GM21576 (cell line): ENCODE measurements at regions not wholly inside any gene's neighbourhood (a gene's known extent, or its start where the extent isn't known, plus 50 kb on each side); places are given as distances from the start of the nearest gene placed in this dataset.
"Not testable (repeated sequence)": the region's sequence is repeated elsewhere in the genome, so short reads cannot be mapped to it uniquely, and the experiment has no call there.

Experiments
- ATAC-seq: cut with Tn5 transposase; IDR thresholded peaks from one replicate; pipeline ENCODE4 v1.9.1; 2021; ENCODE audit warnings: mild to moderate bottlenecking, moderate library complexity; ENCODE audit not compliant: unreplicated experiment

- ATAC-seq = no peak
Measured at GRCh38 chr21:14757533-14758327, 211.6 kb upstream of the SAMSN1 start.

DNA sequence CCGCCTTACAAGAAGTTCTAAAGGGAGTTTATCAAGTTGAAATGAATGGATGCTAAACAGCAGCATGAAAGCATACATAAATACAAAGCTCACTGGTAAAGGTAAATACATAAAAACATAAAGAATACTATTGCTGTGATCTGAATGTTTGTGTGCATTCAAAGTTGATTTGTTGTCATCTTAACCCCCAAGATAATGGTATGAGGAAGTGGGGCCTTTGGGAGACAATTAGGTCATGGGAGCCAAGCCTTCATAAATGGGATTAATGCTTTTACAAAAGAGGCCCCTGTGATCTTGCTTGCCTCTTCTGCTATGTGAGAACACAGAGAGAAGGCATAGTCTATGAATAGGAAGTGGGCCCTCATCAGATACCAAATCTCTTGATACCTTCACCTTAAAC lies 209.0 kb upstream of the SAMSN1 start:
- no peak for ATAC-seq

- no peak for ATAC-seq
Measured at GRCh38 chr21:14754682-14755081, 208.6 kb upstream of the SAMSN1 start.

DNA sequence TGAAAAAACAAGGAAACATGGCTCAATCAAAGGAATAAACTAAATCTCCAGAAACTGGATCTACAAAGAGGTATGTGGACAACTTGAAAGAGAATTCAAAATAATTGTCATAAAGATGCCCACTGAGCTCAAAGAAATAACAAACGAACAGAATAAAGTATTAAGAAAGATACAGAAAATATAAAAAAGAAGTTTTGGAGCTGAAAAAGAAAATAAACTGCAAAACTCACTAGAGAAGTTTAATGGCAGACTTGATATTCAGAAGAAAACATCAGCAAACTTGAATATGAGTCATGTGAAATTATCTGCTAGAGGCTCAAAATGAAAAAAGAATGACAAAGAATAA lies 208.1 kb upstream of the SAMSN1 start:
- no peak for ATAC-seq

GRCh38 chr21:14753466-14754258 lies 207.5 kb upstream of the SAMSN1 start:
- ATAC-seq = no peak

GRCh38 chr21:14753069-14753465 lies 207.0 kb upstream of the SAMSN1 start:
- ATAC-seq = no peak

DNA sequence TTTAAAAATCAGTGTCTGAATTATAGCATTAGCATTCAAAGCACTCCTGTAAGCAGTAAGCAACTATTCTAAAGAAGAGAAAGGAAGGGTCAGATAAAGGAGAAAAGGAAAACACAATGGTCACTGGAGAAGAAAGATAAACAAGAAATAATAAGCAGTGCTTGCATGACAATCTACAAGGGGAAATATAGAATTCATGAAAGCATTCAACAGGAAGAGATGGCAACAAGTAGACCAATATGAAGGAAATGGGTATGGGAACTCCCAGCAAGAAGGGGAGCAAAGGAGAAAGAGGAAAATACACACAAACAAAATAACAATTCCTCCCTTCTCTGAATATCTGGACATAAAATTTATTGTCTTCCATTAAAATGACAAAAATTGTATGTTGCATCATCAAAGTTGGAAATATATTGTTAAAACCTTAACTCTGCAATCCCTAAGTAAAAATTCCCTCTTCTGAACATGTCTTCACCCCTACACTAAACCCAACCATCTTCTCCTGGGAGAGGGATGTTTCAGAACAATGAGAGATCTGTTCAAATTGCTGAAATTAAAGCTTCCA lies 206.3 kb upstream of the SAMSN1 start:
- no peak for ATAC-seq

- ATAC-seq = no peak
Measured at GRCh38 chr21:14751602-14752344, 205.7 kb upstream of the SAMSN1 start.

DNA sequence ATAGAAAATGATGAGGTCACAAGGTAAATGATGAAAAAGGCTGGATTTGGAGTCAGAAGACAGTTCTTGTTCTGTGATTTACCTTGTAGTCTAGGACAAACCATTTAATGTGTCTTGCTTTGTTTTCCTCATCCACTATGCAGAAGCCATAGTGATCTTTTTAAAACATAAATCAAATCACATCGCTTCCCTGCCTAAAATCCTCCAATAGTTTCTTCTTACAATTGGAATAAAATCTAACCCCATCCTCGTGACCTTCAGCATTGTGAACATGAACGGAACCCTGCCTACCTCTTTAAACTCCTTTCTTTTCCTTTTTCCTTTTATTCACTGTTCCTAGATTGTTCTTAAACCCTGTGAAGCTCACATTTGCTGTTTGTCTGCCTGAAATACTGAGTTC lies 204.9 kb upstream of the SAMSN1 start:
- no peak for ATAC-seq

DNA sequence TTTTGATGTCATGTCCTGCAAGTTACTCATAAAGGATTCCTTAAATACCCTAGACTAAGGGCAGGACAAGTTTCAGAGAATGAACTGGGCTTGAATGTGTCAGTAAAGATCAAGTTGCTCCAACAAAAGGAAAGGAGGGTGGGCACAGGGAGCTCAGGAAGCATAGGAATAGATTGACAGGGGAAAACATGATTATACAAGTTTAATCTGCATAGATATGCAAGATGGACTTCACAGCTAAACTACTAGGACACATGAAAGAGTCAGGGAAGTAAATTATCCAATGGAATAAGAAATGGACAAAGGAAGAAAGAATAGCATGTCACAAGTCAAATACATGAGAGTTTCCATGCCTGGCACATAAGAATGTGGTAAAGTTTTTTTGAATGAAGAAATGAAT lies 203.9 kb upstream of the SAMSN1 start:
- ATAC-seq = no peak

DNA sequence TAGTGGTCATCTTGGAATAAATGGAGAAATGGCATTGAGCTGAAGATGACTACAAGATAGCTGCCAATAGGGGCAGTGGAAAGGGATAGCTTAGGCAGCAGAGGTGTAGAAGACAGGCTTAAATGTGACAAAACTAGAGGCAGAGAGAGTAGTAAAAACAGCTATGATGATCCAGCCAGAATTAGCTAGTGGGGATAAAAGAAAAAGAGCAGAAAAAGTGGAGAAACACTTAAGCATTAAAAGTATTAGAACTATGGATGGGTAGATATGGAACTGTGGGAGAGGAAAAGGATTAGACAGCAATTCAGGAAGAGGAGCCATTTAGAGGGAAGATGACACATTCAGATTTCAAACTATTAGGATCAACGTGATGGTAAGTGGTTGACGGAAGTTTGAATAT lies 202.5 kb upstream of the SAMSN1 start:
- no peak for ATAC-seq

- ATAC-seq = no peak
Measured at GRCh38 chr21:14744368-14744767, 198.3 kb upstream of the SAMSN1 start.

DNA sequence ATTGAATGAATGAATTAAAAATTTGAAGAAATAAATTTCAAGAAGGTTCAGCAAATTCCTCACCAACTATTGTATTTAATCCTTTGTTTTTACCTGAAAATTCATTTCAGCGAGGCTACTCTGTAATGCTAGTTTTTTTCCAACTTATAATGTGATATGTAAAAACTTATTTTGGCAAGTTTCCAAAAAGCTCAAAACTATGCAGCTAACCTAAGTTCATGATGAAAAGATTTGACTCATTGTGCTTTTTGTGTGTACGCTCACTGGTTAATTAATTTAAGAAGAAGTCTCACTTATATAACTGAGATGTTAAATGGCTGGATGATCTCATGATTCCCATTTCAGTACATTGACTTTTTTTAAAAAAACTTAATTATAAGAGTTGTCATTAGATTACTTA lies 196.0 kb upstream of the SAMSN1 start:
- no peak for ATAC-seq

DNA sequence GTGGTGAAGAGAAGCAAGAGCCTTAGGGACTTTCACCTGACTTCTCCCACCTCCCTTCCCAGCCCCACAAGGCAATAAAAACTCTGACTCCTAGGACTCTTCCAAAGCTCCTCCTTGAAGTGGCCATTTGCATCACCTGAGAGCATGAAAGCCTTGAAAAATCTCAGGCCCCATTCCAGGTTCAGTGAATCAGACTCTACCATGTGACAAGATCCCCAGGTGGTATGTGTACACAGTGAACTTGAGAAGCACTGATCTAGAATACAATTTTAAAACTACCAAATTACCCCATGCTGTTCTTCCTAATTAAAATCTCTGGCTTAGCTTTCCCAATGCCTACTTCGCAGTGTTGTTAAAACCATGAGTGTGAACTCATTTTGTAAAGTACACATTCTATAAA lies 195.1 kb upstream of the SAMSN1 start:
- no peak for ATAC-seq

GRCh38 chr21:14740692-14741091 lies 194.6 kb upstream of the SAMSN1 start:
- ATAC-seq = no peak

DNA sequence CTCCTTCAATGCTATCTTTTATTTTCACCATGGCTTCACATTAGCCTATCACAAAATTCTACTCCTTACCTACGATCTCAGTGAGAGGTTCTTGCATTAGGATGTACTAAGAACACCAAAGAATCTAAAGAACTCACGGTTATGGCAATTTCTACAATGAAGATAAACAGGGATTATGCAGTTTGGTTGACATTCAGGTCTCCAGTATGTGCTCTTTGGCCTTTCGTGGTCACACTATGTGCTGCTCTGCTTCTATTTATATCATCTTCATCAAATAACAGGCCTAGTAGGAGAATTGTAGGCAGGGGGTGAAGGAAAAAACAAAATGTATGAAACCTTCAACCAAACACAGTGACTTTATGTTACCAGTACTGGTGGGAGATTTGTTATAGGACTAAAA lies 194.0 kb upstream of the SAMSN1 start:
- ATAC-seq = no peak

- ATAC-seq = no peak
Measured at GRCh38 chr21:14739590-14739989, 193.5 kb upstream of the SAMSN1 start.

GRCh38 chr21:14738576-14738975 lies 192.5 kb upstream of the SAMSN1 start:
- not testable (repeated sequence) for ATAC-seq

DNA sequence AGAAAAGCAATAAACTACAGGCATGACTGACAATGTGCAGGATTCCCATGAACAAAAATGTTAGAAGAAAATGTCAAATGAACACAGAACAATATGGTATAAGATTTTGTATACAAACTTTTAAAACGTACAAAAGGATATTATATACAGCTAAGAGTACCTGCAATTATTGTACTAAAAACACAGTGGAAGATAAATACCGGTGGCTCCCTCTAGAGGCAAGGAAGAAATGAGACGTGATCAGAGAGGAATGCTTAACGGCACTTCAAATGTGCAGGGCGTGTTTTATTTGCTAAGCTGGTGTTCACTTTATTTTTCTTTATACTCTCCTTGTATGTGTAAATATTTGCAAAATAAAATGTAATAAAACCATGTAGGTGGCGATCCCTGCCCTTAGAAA lies 191.8 kb upstream of the SAMSN1 start:
- no peak for ATAC-seq

- ATAC-seq = no peak
Measured at GRCh38 chr21:14737284-14737691, 191.2 kb upstream of the SAMSN1 start.

DNA sequence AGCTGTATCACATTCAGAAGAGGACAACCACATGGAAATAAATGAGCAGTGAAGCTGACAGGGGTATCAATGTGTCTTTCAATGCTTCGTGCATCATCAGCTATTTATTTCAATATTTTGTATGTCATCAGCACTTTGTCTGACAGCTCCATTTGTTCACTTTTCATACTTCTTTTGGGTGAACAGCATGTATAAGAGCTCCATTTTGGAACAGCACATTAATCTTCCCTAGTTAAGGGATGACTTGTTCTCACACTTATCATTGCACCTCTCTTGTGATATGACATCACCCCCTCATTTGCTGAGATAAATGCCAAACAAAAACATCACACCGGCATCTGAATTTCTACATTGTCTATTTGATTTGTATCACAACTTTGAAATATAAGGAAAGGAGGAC lies 190.6 kb upstream of the SAMSN1 start:
- no peak for ATAC-seq
